ENCODE measurements at regions not wholly inside any gene's neighbourhood (a gene's known extent, or its start where the extent isn't known, plus 50 kb on each side); places are given as distances from the start of the nearest gene placed in this dataset.

DNA sequence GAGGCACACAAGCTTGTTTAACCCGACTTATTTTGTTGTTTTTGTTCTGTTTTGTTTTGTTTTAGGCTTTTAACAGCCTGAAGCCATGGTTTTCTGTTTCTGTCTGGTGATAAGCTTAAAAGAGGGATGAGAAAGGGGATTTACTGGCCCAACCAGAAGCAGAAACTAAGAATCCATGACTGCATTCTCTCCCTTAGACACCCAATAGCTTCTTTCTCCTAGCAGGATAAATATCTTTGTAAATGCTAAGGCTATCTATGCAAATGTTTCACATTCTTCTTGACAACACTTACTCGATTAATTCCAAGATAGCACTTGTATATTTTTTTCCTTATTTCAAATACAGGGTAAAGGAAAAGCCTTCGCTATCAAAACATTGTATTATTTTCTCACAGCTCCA is 53.7 kb upstream of the SMAD1 start:
- no peak for DNase-seq

DNA sequence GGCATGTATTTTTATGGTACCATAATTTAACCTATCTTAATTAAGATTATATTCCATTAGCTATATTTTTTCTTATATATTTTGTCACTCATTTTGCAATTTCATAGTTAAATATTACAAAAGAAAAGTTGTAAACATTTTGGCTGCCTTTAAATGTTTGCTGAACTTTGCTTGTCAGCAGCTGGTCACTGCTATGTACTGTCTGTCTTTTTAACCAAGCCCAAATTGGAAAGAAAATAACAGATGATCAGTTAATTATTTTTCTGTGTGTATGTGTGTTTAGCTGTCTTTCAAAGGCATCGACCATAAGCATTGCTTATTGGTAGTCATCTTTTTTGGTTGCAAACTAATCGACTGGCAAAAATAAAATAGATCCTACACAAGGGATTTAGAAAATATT is 54.4 kb upstream of the SMAD1 start:
- DNase-seq: no peak

GRCh38 chr4:145423017-145423708 is 58.5 kb upstream of the SMAD1 start:
- DNase-seq: no peak

DNA sequence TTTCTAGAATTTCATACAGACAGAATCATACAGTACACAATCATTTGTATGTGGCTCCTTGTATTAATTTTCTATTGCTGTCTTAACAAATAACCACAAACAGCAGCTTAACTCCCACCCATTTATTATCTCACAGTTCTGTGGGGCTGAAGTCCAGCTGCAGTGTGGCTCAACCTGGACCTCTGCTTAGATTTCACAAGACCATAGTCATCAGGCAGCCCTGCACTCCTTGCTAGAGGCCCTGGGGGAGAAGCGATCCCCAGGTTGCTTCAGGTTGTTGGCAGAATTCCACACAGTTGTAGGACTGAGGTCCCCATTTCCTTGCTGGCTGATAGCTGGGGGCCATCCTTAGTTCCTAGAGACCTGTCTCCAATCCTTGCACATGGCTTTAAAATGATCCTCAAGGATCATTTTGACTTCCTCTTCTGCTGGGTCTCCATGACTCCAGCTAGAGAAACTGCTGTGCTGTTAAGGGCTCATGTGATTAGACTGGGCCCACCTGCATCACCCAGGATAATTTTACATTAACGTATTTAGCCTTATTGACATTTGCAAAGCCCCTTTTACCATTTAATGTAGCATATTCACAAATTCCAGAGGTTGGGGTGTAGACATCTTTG is 60.9 kb upstream of the SMAD1 start:
- DNase-seq: no peak

GRCh38 chr4:145418739-145419138 is 62.9 kb upstream of the SMAD1 start:
- no peak for DNase-seq

DNA sequence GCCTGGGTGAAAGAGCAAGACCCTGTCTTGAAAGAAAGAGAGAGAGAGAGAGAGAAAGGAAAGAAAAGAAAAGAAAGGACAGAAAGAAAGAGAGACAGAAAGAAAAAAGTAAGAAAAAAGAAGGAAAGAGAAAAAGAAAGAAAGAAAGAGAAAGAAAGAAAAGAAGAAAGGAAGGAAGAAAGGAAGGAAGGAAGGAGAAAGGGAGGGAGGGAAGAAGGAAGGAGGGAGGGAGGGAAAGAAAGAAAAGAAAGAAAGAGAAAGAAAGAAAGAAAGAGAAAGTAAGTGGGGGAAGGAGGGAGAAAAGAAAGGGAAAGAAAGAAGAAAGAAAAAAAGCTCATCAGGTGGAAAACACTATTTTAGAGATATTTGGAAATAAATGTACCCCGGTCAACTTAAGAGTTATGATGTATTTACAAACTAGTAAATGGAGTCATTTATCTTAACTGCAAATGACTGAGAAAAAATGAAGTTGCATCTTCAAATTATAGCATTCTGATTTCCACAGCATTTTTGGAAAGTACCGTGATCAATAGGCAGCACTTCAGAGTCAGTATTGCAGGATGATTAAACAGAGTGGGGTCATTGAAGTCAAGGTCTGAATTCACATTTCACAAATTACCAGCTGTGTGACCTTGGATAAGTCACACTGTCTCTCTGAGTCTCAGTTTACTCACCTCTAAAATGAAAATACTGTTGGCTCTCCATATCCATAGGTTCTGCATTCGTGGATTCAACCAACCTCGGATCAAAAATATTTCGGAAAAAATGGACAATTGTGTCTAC is 64.1 kb upstream of the SMAD1 start:
- no peak for DNase-seq

DNA sequence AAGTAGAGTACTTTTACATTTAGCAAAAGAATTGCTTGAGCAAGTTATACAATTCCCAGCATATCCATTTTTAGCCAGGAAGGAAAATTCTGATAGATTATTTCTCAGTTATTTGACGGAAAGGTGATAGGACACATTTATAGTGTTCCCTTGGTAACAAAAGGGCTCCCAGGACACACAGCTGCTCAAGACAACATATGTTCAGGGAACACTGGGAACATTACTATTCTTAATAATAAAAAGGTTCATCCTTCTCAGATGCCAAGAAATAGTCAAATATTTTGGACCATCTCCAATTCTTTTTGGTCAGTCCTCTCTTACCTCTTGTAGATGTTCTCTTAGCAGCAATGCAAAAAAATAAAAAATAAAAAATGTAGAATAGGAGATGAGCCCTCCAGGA is 66.8 kb upstream of the SMAD1 start:
- DNase-seq: no peak

DNA sequence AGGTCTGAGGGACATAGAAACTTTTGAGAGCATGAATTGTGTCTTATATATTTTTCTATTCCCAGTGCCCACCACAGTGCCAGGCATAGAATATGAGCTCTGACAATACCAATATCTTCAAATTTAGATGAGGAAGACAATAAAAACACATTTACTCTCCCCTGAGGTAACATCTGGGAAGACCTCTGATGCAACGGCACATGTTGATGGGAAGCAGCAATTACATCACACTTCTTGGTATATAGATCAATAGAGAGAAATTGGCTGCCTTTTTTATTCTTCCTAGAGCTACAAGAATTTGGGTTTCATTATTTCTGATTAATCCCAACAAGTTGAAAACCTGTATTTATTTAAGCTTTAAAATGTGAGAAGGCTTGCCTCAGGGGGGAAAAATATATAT is 67.4 kb upstream of the SMAD1 start:
- no peak for DNase-seq

DNA sequence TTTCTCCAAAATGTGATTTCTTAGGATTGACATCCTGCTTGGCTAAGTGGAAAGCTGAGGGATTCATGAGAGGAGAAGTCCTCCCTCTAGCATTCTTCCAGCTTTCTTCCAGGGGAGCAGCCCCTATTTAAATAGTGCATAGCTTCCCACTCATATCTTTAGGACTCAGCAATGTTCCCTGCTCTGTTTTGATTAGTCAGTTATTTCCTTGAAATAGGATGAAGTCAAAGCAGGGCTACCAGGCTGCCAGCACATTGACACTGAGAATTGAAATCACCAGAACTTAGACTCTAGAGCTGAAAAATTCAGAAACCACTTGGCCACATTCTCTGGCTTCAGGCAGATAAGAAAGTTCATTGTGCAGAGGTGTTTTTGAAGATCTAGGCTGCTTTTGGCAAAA is 74.7 kb upstream of the SMAD1 start:
- DNase-seq: no peak

- DNase-seq: no peak
These were observed 76.9 kb upstream of the SMAD1 start for GRCh38 chr4:145404761-145405160.

DNA sequence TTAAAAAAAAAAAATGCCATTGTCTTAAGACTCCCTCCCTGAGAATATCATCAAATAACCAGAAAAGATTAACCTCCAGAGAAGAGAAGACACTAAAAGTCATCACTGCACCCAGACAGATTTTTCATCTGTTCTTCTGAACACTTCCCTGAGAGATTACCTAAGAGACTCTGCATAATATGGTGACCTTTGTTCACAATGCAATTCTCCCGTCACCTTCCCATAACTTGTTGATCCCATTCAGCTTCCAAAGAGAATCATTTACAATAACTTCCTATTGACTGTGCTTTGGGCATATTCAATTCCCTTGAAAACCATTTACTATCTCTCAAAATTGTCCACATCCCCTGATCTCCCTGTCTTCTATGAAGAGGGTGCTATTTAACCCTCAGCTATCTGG is 85.1 kb upstream of the SMAD1 start:
- no peak for DNase-seq

GRCh38 chr4:145390571-145390970 is 91.1 kb upstream of the SMAD1 start:
- DNase-seq: no peak

DNA sequence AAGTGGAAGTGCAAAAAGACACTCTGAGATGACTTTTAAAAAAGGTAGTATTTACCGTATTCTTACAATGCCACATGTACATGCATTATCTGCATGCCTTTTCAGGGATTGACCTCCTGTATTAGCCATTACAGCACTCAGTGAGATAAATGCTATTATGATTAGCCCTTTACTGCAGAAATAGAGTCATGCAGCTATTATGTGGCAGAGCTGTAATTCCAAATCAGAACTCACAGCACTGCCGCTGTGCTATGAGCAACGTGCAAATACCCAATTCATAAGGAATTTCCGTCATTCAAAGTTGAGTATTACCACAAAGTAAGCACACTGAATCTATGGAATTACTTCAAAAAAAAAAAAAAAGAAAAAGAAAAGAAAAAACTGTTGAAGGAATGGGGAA is 92.1 kb upstream of the SMAD1 start:
- DNase-seq: no peak

DNA sequence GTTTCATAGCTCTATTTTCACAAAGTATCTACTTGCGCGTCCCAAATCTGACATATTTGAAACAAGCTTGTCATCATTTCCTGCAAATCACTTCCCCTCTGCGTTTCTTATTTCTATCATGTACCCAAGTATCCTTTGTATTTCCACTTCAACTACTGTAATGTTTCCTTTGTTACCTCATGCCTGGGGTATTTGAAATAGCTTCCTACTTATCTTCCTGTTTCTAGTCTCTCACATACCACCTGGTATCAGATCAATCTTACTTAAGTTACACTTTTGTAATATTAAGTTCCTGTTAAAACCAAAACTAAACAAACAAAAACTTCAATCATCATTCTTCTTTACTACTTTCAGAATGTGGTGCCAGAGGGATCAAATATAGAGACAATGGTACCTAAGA is 93.6 kb upstream of the SMAD1 start:
- DNase-seq: no peak

- no peak for DNase-seq
These were observed 94.6 kb upstream of the SMAD1 start for GRCh38 chr4:145387079-145387478.

DNA sequence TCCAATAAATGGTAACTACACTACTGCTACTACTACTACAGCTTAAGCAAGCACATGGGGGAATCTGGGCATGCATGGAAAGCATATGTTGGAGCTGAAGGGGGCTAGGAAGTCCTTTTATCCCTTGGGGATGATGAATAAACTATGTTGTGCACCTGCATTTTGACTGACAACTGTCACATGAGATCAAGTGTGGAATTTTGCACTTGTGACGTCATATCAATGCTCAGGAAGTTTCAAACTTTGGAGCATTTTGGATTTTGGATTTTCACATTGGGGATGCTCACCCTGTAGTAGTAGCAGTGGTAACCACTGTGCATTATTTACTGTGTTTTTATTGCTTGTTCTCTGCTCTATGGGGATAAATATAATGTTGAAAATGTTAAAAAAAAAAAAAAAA is 100.5 kb upstream of the SMAD1 start:
- DNase-seq: no peak

DNA sequence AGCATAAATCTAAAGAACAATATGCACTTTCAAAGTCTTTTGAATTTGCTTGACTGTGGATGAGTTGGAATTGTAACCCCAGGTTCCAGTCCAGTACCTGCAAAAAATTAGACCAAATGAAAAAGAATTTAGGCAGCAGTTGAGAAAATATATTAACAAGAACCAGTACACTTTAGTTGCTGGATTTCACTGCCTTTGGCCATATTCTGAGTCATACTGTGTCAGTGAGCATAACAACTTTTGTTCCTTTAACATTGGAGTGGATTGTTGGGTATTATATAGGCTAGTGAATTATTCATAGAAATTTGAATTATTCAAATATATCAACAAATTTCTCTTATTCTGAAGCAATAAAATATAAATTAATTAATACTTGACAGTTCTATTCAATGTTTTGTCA is 101.5 kb upstream of the SMAD1 start:
- DNase-seq: no peak

- DNase-seq: no peak
These were observed 106.2 kb upstream of the SMAD1 start for GRCh38 chr4:145375416-145375815.

- DNase-seq: no peak
These were observed 129.1 kb upstream of the SMAD1 start for GRCh38 chr4:145352438-145353145.

- DNase-seq: no peak
These were observed 129.7 kb upstream of the SMAD1 start for GRCh38 chr4:145351922-145352321.

GRCh38 chr4:145351162-145351561 is 130.5 kb upstream of the SMAD1 start:
- no peak for DNase-seq

- DNase-seq: no peak
These were observed 133.4 kb upstream of the SMAD1 start for GRCh38 chr4:145348291-145348690.

- DNase-seq: no peak
These were observed 134.0 kb upstream of the SMAD1 start for GRCh38 chr4:145347684-145348083.

- no peak for DNase-seq
These were observed 135.6 kb upstream of the SMAD1 start for GRCh38 chr4:145346081-145346480.

All from DMS 273 treated with DMSO at 0.1 percent for 48 hours (cell line).